ENCODE measurements at regions not wholly inside any gene's neighbourhood (a gene's known extent, or its start where the extent isn't known, plus 50 kb on each side); places are given as distances from the start of the nearest gene placed in this dataset.

GRCh38 chr9:7567687-7568086 is 231.9 kb downstream of the DMAC1 start:
- H3K9ac ChIP-seq (ENCODE audit: low read depth, low read length, poor library complexity, severe bottlenecking) = no peak overlapping the region
- no peaks in the 10 kb centered on the region for H3K9me2 ChIP-seq (replicated peaks; ENCODE audit: low read depth, low read length)
- H3K4me2 ChIP-seq (ENCODE audit: low read depth, low read length, poor library complexity, severe bottlenecking) = no peak overlapping the region
- H3K4me1 ChIP-seq (ENCODE audit: insufficient read depth, low read length, poor library complexity, severe bottlenecking) = no peaks in the 10 kb centered on the region
- H3F3A ChIP-seq (ENCODE audit: low read depth) = no peaks in the 10 kb centered on the region
- TF ChIP-seq EZH2phosphoT487 (IDR thresholded peaks at IDR 0.05; ENCODE audit: borderline replicate concordance) = no peak
- no peak for TF ChIP-seq CTCF (conservative IDR thresholded peaks at IDR 0.05; ENCODE audit: low read length)
- H4K20me1 ChIP-seq (ENCODE audit: insufficient read depth, low read length, poor library complexity, severe bottlenecking) = no peaks in the 10 kb centered on the region
- H2AFZ ChIP-seq (ENCODE audit: low read length) = no peak overlapping the region
- H3K79me2 ChIP-seq (ENCODE audit: insufficient read depth, low read length) = no peaks in the 10 kb centered on the region
- no peak overlapping the region for H3K4me3 ChIP-seq (ENCODE audit: low read length, poor library complexity, severe bottlenecking)
- H3K27me3 ChIP-seq (ENCODE audit: insufficient read depth, low read length, poor library complexity, severe bottlenecking) = no peaks in the 10 kb centered on the region
- H3K36me3 ChIP-seq (ENCODE audit: insufficient read depth, low read length) = no peaks in the 10 kb centered on the region
- no peaks in the 10 kb centered on the region for H3K9me3 ChIP-seq (ENCODE audit: insufficient read depth, low read depth, low read length)

- TF ChIP-seq EZH2phosphoT487 (IDR thresholded peaks at IDR 0.05; ENCODE audit: borderline replicate concordance) (no peak), CTCF (conservative IDR thresholded peaks at IDR 0.05; ENCODE audit: low read length) (no peak)
- Histone ChIP-seq H3K4me3 (ENCODE audit: low read length, poor library complexity, severe bottlenecking) (no peak overlapping the region), H3K36me3 (ENCODE audit: insufficient read depth, low read length) (no peaks in the 10 kb centered on the region), H3K4me2 (ENCODE audit: low read depth, low read length, poor library complexity, severe bottlenecking) (no peak overlapping the region), H3K4me1 (ENCODE audit: insufficient read depth, low read length, poor library complexity, severe bottlenecking) (no peaks in the 10 kb centered on the region), H3K79me2 (ENCODE audit: insufficient read depth, low read length) (no peaks in the 10 kb centered on the region), H3K9me3 (ENCODE audit: insufficient read depth, low read depth, low read length) (no peaks in the 10 kb centered on the region), H3K9ac (ENCODE audit: low read depth, low read length, poor library complexity, severe bottlenecking) (no peak overlapping the region), H3K9me2 (replicated peaks; ENCODE audit: low read depth, low read length) (no peaks in the 10 kb centered on the region), H3K27me3 (ENCODE audit: insufficient read depth, low read length, poor library complexity, severe bottlenecking) (no peaks in the 10 kb centered on the region), H3F3A (ENCODE audit: low read depth) (no peaks in the 10 kb centered on the region), H4K20me1 (ENCODE audit: insufficient read depth, low read length, poor library complexity, severe bottlenecking) (no peaks in the 10 kb centered on the region), H2AFZ (ENCODE audit: low read length) (no peak overlapping the region)
Measured at GRCh38 chr9:7561527-7562080, 238.0 kb downstream of the DMAC1 start.

GRCh38 chr9:7560669-7561305 is 238.8 kb downstream of the DMAC1 start:
- Histone ChIP-seq H3K79me2 (ENCODE audit: insufficient read depth, low read length) (no peaks in the 10 kb centered on the region), H3K9ac (ENCODE audit: low read depth, low read length, poor library complexity, severe bottlenecking) (no peak overlapping the region), H3K4me2 (ENCODE audit: low read depth, low read length, poor library complexity, severe bottlenecking) (no peak overlapping the region), H3F3A (ENCODE audit: low read depth) (no peaks in the 10 kb centered on the region), H3K27me3 (ENCODE audit: insufficient read depth, low read length, poor library complexity, severe bottlenecking) (no peaks in the 10 kb centered on the region), H3K4me3 (ENCODE audit: low read length, poor library complexity, severe bottlenecking) (no peak overlapping the region), H4K20me1 (ENCODE audit: insufficient read depth, low read length, poor library complexity, severe bottlenecking) (no peaks in the 10 kb centered on the region), H3K9me3 (ENCODE audit: insufficient read depth, low read depth, low read length) (no peaks in the 10 kb centered on the region), H3K4me1 (ENCODE audit: insufficient read depth, low read length, poor library complexity, severe bottlenecking) (no peaks in the 10 kb centered on the region), H3K9me2 (replicated peaks; ENCODE audit: low read depth, low read length) (no peaks in the 10 kb centered on the region), H3K36me3 (ENCODE audit: insufficient read depth, low read length) (no peaks in the 10 kb centered on the region), H2AFZ (ENCODE audit: low read length) (no peak overlapping the region; the same call in 1 of the 2 replicates)
- TF ChIP-seq CTCF (conservative IDR thresholded peaks at IDR 0.05; ENCODE audit: low read length) (no peak), EZH2phosphoT487 (IDR thresholded peaks at IDR 0.05; ENCODE audit: borderline replicate concordance) (no peak)

Data from Loucy (cell line).